Stromal cell of bone marrow (primary cell): ENCODE measurements at regions not wholly inside any gene's neighbourhood (a gene's known extent, or its start where the extent isn't known, plus 50 kb on each side); places are given as distances from the start of the nearest gene placed in this dataset.

Experiments used
- DNase-seq: peaks from one replicate; pipeline ENCODE4 v3.0.0-alpha.2; 2012; ENCODE audit warnings: low read depth

DNA sequence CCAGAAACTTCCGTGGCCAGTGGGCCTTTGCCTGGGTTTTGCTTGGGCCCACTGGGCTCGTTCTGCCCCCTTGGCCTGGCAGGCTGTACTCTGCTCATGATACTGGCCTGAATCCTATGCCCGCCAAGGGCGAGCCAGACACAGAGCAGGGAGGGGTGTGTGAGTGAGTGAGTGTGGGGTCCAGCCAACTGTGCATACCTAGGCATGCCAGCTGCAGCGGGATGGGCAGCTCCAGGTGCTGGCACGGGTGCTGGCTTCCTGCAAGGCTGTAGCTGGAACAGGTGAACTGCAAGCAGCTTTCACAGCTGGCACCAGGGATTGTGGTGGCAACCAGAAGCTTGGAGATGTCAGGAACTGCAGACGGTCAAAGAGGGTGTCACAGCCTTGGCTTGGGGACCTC is 1276.4 kb downstream of the SLC16A7 start:
- DNase-seq, result no peak

DNA sequence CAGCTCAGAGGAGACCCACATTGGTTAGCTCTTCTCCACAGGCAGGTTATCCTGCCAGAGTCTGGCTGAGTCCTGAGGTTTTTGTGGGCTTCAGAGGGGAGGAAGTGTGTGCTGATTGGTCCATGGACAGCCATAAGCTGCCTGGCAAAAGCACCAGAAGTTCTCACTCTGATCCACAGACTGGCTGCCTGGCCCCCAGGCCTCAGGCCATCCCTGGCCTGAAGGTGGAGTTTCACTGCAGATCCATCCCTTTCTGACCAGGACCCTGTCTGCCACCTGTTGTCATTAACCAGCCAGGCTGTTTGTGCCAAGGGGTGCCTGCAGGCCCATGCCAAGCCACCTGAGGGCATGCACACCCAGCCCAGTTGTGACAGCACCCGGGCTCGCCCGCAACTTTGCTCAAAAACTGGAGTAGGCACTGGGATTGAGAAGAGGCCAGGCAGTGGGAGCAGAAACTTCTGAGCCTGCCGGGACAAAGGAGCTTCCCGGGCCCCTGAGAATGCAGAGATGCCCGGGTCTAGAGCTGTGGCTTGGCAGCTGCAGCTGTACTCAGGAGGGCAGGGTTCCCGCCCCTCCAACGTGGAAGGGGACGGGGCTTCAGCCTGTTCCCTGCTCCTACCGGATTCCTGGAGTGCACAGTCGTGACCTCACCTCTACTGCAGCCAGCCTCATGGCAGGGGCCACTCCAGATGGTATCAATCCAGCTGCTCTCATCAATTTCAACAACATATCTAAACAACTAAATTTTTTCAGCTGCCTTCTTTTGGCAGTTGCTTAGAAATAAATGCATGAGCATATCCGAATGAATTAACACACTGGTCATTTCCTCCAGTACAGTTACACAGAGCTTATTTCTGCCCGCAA is 1277.3 kb downstream of the SLC16A7 start:
- no peak for DNase-seq

DNA sequence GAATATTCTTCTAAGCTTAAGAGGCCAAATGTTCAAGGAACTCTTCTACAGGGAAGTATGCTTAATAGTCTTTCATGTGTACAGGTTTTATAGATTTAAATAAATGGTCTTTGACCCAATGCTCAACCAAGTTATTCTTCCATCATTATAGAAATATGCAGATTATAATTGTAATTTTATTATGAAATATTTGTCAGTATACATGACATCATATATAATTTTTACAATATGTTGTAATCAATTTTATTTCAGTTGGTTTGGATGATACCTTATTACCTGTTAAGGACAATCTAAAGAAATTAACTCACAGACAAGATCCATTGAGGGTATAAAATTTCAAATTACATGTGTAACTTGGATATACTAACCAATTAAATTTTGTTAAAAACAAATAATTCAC is 1278.3 kb downstream of the SLC16A7 start:
- no peak for DNase-seq

DNA sequence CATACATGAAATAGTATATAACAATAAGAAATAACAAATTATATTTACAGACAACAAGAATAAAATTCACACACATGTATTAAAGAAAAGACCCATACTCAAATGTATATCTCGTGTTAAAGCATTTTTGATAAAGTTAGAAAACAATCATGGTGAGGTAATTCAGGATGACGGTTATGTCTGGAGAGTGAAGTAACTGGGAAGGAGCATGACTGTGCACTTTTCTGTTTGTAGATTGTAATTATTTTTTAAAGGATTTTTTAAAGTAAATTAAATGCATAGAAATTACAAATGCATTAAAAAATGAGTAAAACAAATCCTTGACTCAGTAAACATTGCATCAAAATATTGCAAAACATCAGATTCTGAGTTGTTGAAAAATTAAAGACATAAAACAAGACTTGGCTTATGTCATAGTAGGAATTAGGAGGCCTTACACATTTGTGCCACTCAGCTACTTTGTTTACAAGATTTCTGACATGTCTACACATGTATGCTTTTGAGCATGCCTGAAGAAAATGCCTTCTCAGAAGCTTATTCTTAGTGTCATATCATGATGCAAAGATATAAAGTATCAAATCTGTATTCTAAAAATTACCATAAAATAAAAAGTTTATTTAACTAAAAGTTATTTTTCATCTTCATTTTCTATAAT is 1325.1 kb downstream of the SLC16A7 start:
- DNase-seq, result no peak

DNA sequence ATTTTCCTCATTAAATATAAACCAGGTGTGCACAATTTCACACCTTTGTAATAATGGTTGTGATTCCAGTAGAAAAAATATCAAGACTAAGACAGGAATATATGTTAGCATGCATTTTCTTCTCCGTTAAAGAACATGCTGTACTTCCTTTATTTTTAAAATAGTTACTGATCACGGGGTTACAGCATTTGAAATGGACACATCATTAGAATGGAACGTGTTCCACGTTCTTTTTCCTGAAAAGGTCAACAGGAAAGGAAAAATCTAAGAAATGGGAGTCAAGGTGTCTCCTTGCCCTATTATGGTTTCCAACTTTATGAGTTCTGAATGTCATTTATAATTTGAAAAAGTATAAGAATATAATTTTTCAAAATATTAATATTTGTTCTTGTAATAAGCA is 1325.7 kb downstream of the SLC16A7 start:
- DNase-seq, result no peak

DNA sequence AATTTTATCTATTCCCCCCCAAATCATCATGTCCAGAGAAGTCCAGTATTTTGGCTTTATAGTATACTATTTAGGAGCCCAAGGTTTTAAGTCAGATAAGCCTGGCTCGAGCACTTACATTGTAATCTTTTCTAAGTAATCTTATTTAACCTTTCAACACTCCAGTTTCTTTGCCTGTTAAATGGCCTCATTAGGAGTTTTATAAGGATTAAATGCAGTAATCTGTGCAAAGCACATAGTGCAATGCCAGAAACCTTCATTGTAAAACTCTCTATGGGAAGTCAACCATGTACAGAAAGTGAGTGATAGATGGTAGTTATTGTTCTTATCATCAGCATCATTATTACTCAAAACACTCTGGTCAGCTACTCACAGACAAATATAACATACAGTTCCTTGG is 1330.4 kb downstream of the SLC16A7 start:
- no peak for DNase-seq

DNA sequence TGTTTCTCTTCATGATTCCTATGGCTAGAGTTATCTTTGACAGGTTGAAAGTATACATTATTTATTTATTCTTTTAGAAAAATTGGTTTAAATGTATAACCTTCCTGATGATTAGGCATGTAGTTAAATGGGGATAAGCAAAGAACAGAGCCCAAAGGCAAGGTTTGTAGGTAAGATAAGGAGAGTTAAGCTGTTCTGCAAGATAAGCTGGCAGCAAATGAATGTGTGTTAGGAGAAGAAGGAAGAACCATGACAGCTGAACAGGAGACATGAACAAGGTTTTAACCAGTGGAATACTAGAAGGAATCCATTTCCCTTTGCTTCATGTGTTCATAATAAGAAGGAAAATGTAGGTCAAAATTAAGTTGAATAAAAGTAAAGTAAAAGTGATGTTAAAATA is 1330.1 kb upstream of the USP15 start:
- no peak for DNase-seq

DNA sequence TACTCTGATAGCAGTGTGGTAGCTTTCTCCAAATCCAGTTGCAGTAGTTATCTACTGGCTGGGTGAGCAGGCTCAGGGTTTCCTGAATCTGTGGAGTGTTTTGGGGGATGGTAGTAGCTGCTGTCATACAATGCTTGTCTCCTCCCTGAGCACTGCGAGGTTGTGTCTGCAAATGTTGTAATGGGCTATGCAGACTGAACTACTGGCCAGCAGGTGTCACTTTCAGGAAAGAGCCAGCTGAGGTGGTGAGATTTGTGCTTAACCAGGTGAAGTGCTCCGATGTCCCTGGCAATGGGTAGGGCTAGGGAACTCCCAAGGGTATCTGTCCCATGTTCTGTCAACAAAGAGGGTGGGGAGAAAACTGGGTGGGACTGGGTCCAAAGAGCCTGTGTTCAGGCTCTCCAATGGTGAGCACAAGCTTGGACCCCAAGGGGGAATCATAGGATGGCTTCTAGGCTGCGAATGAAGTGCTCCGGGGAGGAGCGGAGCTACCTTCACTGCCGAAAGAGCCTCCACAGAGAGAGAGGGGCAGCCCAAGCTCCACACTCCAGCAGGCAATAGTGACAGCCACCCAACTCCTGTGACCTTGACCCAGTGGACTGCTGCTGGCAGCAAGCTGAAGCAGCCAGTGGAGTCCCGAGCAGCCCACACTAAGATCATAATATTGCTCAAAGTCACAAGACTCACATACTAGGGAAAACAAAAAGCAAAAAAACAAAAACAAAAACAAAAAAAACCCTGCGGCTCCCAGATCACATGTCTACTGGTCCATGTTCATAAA is 1324.0 kb upstream of the USP15 start:
- no peak for DNase-seq

DNA sequence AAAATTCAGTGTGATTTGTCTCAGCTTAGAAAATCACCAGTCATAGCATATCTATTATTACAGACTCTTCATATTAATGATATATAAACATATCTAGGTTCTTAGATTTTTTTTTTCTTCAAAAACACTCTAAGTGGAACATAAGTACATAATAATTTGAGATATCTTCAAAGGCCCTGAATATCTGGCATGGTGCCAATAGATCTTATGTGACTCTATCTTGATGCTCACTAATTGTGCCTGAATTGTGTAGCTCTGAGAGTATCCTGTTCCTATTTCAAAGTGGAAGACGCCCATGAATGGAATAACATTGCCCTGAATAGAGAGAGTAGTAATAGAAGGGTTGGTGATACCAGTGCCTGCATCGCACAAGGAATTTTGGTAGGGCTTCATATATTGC is 1312.7 kb upstream of the USP15 start:
- DNase-seq, result no peak

DNA sequence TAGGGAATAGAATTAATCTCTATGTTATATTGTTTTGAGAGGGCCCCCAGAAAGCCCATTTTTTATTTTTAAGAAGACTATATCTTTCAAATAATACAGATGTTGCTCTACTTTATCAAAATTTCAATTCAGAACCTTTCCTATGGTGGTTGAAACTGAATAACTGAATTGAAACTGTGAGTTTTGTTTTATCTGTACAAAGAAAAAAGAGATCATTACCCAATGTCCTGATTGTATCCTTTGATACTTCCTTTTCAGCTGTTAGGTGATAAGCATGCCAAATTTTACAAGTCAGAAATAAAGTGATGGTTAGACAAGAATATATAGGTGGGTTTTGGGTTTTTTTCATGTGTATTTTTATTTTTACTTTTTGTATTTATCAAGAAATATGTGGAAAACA is 1293.1 kb upstream of the USP15 start:
- DNase-seq, result no peak

DNA sequence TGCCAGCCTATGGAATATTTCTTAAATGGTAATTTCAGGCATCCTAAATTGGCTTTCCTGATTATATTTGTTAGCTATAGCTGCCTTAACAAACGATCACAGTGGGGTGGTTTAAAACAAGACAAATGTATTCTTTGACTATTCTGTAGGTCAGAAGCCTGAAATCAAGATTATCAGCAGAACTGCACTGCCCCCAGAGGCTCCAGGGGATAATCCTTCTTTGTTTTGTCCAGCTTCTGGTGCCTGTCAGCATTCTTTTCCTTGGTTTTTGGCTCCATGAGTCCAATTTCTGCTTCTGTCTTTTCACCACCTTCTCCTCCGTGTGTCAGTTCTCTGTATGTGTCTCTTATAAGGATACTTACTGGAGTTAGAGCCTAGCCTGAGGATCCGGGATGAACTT is 1282.2 kb upstream of the USP15 start:
- DNase-seq, result no peak

DNA sequence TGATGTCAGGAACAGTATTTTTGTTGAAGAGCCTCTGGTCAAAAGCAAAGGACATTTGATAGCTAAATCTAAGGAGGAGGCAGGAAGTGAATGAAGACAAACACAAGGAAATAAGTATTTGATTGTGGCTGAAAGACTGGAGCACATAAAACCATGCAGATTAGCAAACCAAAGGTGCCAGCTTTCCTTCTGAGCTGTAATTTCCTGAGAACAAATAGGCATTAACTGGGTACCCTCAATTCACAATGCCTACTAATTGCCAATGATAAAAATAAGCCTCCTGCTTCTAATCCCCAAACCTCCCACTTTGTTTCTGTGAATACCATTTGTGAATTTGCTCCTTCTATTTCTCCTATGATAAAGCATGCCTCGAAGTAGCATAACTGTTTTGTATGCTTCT is 1279.6 kb upstream of the USP15 start:
- no peak for DNase-seq

DNA sequence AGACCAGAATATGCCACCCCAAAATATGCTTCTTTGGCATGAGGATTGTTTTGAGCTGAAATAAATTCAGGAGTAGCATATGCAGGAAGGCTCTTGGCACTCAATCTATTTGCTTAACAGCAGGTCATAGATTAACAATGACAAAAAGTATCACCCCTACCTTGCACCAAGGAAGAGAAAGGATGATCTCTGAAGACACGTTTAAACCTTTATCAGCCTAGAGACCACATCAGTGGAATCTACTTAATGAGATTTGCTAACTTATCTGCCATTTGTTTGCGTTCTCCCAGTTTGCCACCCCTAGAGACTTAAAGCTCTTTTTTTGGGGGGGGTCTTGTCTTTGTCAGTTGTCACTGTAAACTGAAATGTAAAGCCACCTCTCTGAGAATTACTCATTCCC is 1278.7 kb upstream of the USP15 start:
- no peak for DNase-seq

DNA sequence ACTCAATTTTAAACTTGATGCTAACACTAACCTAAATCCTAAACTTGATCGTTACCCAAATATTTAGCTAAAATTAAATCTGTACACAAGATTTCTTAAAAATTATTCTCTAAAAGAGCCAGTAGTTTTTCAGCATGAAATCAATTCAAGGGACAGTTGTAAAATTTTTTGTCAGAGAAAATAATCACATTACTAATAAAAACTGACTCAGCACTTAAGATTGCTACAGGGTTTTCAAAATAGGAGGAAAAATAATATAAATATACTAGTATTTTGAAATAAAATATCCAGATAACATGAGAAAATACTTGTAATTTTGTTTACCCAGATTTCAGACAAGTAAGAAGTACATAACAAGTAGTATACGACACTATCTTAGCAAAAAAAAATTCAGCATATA is 1268.1 kb upstream of the USP15 start:
- DNase-seq, result no peak

DNA sequence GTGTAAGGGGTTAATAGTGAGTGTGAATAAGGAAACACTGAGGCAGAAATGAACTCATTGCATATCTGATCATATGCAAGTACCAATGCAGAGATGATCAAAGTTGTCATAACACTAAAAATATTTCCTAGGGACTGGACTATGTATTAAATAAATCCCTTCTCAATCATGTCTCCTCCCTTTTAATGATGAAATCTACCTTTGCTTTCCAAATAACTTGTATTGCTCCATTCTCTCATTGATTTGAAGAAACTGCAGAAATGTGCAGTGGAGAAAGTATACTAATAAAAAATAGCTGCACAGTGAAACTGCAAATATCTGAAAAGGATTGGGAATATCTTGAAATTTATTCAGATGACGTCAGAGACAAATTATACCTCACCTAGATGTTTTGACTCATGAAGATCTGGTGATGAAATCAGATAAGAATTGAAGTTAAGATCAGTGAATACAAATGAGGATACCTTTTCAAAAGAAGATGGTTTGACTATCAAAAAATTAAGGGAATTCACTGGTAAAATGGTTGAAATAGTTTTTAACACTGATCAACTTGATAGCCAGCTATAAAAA is 1264.9 kb upstream of the USP15 start:
- no peak for DNase-seq

DNA sequence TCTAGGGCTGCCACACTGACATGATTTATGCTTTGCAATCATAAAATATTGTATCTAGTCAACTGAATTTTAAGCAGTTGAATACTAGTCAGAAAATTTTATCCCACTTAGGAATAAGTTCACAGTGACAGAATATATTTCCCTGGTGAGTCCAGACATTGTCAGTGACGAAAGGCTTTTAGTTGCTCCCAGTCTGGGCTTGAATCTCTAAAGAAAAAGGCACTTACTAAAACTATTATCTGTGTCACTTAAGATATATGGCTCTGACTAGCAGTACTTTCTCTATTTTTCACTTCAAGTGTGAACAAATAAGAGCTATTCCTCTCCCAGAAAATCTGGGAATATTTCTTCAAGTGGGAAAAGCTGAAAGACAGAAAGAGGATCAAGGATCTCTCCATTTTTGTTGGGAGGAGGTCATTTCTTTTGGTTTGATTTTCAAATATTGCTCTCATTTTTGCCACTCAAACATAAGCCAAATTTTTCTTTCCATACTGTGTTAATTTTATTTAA is 1262.3 kb upstream of the USP15 start:
- DNase-seq, result no peak

DNA sequence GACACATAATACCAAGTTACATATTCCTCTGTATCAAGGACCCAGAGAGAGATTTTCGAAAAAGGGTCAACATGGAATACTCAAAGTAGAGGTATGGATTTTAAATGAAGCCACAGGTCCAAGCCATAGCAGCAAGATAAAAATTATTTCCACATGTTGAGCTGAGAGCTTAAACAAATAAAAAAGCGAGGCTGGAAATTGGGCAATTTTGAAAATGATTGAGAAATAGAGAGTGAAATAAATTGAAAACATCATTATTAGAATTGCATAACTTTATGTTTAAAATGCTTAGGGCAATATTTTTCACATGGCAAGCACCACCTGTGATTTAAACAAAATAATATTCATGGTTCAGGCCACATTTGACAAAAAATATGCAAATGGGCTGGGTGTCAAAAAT is 1251.0 kb upstream of the USP15 start:
- DNase-seq, result no peak

DNA sequence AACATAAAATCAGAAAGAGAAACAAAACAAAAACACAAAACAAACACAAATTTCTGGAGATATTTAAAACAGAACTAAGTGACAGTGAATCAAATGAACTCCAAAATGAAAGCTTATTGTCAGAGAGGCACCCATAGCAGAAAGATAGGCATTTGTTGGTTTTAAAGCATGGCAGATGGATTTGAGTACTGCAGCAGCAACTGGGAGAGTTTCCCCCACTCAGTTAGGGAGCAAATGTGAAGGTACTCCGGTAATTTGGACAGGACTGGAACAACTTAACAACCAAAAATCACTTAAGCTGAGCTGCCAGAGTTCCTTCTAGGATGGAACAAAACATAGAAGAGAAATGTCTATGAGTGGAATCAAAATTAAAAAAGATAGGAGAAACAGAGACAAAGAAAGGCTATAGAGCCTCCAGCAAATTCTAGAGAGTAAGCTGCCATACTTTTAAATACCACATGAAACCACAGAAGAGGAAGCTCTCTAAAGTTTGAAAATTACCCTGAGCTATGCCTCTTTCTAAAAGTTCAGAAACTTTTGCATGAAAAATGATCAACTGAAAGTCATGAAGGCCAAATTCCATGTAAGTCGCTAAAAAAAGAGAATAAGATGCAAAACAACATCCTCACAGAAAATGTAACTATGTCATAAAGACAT is 1248.3 kb upstream of the USP15 start:
- DNase-seq, result no peak

DNA sequence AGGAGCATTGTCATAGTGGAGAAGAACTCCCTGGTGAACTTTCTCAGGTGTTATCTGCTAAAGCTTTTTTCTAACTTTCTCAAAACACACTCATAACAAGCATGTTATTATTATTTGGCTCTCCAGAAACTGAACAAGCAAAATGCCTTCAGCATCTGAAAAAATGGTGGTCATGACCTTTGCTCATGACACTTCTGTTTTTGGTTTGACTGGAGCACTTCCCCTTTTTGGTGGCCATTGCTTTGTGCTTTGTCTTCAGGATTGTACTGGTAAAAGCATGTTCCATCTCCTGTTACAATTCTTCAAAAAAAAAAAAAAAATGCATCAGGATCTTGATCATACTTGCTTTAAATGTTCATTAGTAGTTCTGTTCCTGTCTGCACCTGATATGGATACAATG is 1241.6 kb upstream of the USP15 start:
- no peak for DNase-seq

DNA sequence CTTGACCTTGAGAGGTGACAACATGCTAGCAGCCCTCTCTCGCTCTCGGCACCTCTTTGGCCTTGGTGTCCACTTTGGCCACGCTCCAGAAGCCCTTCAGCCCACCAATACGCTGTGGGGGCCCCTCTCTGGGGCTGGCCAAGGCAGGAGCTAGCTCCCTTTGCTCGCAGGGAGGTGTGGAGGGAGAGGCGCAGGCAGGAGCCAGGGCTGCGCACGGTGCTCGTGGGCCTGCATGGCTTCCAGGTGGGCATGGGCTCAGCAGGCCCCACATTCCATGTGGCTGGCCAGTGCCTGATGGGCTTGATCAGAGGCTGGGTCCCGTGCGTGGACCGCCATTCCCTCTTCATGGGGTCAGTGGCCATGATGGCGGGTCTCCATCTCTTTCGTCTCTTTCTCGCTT is 1237.0 kb upstream of the USP15 start:
- no peak for DNase-seq

DNA sequence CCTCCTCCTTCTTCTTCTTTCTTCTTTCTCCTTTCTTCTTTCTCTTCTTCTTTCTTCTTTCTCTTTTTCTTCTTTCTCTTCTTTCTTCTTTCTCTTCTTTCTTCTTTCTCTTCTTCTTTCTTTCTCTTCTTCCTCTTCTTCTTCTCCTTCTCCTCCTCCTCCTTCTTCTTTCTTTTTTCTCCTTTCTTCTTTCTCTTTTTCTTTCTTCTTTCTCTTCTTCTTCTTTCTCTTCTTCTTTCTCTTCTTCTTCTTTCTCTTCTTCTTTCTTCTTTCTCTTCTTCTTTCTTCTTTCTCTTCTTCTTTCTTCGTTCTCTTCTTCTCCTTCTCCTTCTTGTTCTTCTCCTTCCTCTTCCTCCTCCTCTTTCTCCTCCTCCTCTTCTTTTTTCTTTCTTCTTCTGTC is 1230.7 kb upstream of the USP15 start:
- DNase-seq, result no peak

DNA sequence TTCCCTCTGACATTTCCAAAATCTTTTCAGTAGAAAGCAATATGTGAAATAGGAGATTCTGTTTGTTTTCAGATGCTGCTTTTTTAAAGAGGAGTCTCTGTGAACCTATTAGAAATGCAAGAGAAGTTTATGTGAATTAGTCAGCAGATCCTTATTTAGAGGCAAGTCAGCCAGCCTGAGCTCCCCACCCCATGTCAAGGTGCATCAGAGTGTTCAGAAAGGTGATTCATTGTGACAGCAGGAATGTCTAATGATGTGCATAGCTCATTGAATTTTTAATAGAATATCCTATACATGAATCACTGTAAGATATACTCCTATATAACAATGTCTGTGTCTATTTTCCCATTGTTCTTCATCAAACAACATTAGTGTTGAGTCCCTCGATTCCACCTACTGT is 1222.4 kb upstream of the USP15 start:
- DNase-seq, result no peak
